ENCODE measurements at regions not wholly inside any gene's neighbourhood (a gene's known extent, or its start where the extent isn't known, plus 50 kb on each side); places are given as distances from the start of the nearest gene placed in this dataset.
"Not testable (repeated sequence)": the region's sequence is repeated elsewhere in the genome, so short reads cannot be mapped to it uniquely, and the experiment has no call there.

DNA sequence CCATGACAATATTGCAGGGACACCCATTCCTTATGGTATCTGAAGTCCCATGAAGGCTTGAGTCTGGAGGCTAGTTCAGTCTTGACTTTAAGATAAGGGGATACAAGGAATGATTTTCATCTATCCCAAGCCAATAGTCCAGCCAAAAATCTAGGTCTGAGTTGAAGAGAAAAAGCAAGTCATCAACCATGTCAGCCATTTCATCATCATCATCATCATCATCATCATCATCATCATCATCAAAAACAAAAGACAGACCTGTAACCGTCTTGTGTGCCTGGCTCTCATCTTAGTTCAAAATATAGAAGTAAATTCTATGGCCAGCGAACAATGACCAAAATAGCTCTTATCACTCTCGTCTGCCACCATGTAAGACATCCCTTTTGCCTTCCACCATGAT is 59.5 kb upstream of the FAM90A26 start:
- ATAC-seq (ENCODE audit: low read depth in 2 of 2); H3K27ac Mint-ChIP-seq; DNase-seq; H3K4me3 Mint-ChIP-seq; H3K36me3 Mint-ChIP-seq; H3K4me1 Mint-ChIP-seq; H3K27me3 Mint-ChIP-seq; H3K9me3 Mint-ChIP-seq: not testable (repeated sequence)

- not testable (repeated sequence) for H3K36me3 Mint-ChIP-seq; H3K27ac Mint-ChIP-seq; ATAC-seq (ENCODE audit: low read depth in 2 of 2); H3K27me3 Mint-ChIP-seq; H3K9me3 Mint-ChIP-seq; DNase-seq; H3K4me1 Mint-ChIP-seq; H3K4me3 Mint-ChIP-seq
Measured at GRCh38 chr4:9103148-9103524, 67.1 kb upstream of the FAM90A26 start.

- ATAC-seq (ENCODE audit: low read depth in 2 of 2); H3K4me3 Mint-ChIP-seq; H3K27ac Mint-ChIP-seq; H3K4me1 Mint-ChIP-seq; DNase-seq; H3K9me3 Mint-ChIP-seq; H3K27me3 Mint-ChIP-seq; H3K36me3 Mint-ChIP-seq: not testable (repeated sequence)
Measured at GRCh38 chr4:9102471-9103147, 67.6 kb upstream of the FAM90A26 start.

DNA sequence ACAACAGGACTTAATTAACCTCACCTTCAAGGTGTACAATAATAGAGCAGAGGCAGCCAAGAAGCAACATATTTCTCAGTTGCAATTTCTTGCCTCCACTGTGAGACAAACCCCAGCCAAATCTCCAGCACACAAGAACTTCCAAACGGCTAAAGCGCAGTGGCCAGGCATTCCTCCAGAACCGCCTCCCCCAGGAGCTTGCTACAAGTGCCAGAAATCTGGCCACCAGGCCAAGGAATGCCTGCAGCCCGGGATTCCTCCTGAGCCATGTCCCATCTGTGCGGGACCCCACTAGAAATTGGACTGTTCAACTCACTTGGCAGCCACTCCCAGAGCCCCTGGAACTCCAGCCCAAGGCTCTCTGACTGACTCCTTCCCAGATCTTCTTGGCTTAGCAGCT is 73.9 kb upstream of the FAM90A26 start:
- not testable (repeated sequence) for H3K4me3 Mint-ChIP-seq; H3K27ac Mint-ChIP-seq; DNase-seq; H3K27me3 Mint-ChIP-seq; H3K4me1 Mint-ChIP-seq; ATAC-seq (ENCODE audit: low read depth in 2 of 2)
- Mint-ChIP-seq H3K9me3 (peaks cover 17 to 42% (median 33%) of the 10 kb centered on the region in 7 donors), H3K36me3 (peaks cover 8 to 35% of the 10 kb centered on the region in 2 donors)

DNA sequence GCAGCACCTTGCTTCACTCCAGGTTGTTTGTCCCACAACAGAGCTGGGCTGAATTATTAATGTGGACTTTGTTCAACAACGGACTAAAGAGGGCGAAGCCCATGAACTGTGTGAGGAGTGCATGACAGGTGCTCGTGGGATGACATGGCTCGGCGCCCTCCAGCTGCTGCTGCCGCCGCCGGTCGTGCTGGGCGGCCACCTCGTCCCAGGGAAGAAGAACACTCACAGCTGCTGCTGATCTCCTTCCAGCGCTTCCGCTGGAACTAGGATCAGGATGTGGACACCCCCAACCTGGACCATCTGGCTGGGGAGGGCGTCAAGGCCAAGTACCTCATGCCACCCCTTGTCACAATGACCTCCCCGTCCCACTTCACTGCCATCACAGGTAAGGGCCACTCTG is 91.4 kb upstream of the FAM90A26 start:
- not testable (repeated sequence) for H3K4me1 Mint-ChIP-seq; H3K36me3 Mint-ChIP-seq; H3K27ac Mint-ChIP-seq; H3K9me3 Mint-ChIP-seq; DNase-seq; ATAC-seq (ENCODE audit: low read depth in 2 of 2); H3K4me3 Mint-ChIP-seq; H3K27me3 Mint-ChIP-seq

DNA sequence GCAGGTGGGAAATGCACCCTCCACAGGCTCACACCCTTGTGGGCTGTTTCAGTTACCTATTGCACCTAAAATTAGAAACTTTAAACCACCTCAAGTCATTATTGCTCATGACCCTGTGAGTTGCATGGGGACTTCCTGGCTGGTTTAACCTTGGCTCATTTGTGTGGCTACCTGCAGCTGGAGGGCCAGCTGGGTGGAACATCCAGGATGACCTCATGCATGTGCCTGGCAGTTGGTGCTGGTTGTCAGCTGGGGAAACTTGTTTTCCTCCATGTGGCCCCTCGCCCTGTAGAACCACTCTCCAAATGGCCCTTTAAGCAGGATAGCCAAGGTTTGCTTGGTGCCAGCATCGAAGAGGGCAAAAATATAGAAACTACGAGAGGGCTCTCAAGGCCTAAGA is 93.2 kb upstream of the FAM90A26 start:
- DNase-seq; H3K4me3 Mint-ChIP-seq; H3K36me3 Mint-ChIP-seq; H3K27me3 Mint-ChIP-seq; H3K27ac Mint-ChIP-seq; H3K4me1 Mint-ChIP-seq; ATAC-seq (ENCODE audit: low read depth in 2 of 2); H3K9me3 Mint-ChIP-seq: not testable (repeated sequence)

- not testable (repeated sequence) for H3K9me3 Mint-ChIP-seq; DNase-seq; H3K27ac Mint-ChIP-seq; H3K36me3 Mint-ChIP-seq; H3K4me3 Mint-ChIP-seq; H3K27me3 Mint-ChIP-seq; ATAC-seq (ENCODE audit: low read depth in 2 of 2); H3K4me1 Mint-ChIP-seq
Measured at GRCh38 chr4:9076486-9076885, 93.7 kb upstream of the FAM90A26 start.

DNA sequence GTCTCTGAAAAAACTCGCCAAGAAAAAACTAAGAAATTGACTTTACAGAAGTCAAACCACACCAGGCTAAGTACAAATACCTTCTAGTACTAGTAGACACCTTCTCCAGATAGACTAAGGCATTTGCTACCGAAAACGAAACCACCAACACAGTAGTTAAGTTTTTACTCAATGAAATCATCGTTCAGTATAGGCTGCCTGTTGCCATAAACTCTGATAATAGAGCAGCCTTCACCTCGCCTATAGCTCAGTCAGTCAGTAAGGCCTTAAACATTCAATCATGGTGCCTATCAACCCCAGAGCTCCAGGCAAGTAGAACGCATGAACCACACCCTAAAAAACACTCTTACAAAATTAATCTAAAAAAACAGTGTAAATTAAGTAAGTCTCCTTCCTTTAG is 96.8 kb upstream of the FAM90A26 start:
- not testable (repeated sequence) for DNase-seq; H3K27ac Mint-ChIP-seq; H3K4me3 Mint-ChIP-seq; H3K27me3 Mint-ChIP-seq; ATAC-seq (ENCODE audit: low read depth in 2 of 2); H3K36me3 Mint-ChIP-seq; H3K4me1 Mint-ChIP-seq; H3K9me3 Mint-ChIP-seq

DNA sequence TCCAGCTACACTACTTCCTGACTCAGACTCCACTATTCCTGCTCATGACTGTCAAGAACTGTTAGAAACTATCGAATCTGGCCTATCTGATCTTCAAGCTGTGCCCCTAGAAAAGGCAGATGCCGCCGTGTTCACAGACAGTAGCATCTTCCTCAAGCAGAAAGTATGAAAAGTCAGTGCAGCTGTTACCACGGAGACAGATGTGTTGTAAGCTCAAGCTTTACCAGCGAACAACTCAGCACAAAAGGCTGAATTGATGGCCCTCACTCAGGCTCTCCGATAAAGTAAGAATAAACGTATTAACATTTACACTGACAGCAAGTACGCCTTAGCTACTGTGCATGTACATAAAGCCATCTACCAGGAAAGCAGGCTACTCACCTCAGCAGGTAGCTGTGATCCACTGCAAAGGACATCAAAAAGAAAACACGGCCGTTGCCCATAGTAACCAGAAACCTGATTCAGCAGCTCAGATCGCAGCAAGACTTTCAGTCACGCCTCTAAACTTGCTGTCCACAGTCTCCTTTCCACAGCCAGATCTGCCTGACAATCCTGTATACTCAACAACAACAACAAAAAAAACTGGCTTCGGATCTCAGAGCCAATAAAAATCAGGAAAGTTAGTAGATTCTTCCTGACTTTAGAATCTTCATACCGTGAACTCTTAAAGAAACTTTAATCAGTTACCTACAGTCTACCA is 97.5 kb upstream of the FAM90A26 start:
- H3K4me1 Mint-ChIP-seq; ATAC-seq (ENCODE audit: low read depth in 2 of 2); H3K27me3 Mint-ChIP-seq; H3K36me3 Mint-ChIP-seq; DNase-seq; H3K27ac Mint-ChIP-seq; H3K4me3 Mint-ChIP-seq: not testable (repeated sequence)
- peaks cover 0 to 10% (median 2%) of the 10 kb centered on the region in 7 donors for H3K9me3 Mint-ChIP-seq

- peaks cover 0 to 18% of the 10 kb centered on the region in 2 donors for H3K36me3 Mint-ChIP-seq
- not testable (repeated sequence) for DNase-seq; ATAC-seq (ENCODE audit: low read depth in 2 of 2); H3K27me3 Mint-ChIP-seq; H3K27ac Mint-ChIP-seq; H3K4me3 Mint-ChIP-seq; H3K4me1 Mint-ChIP-seq
- H3K9me3 Mint-ChIP-seq: peaks cover 17 to 34% (median 21%) of the 10 kb centered on the region in 7 donors
Measured at GRCh38 chr4:9067923-9068322, 102.3 kb upstream of the FAM90A26 start.

- H3K9me3 Mint-ChIP-seq: peaks cover 17 to 34% (median 21%) of the 10 kb centered on the region in 7 donors
- H3K27ac Mint-ChIP-seq; H3K27me3 Mint-ChIP-seq; H3K4me3 Mint-ChIP-seq; ATAC-seq (ENCODE audit: low read depth in 2 of 2); H3K4me1 Mint-ChIP-seq; DNase-seq: not testable (repeated sequence)
- peaks cover 0 to 18% of the 10 kb centered on the region in 2 donors for H3K36me3 Mint-ChIP-seq
Measured at GRCh38 chr4:9063612-9064011, 106.6 kb upstream of the FAM90A26 start.

DNA sequence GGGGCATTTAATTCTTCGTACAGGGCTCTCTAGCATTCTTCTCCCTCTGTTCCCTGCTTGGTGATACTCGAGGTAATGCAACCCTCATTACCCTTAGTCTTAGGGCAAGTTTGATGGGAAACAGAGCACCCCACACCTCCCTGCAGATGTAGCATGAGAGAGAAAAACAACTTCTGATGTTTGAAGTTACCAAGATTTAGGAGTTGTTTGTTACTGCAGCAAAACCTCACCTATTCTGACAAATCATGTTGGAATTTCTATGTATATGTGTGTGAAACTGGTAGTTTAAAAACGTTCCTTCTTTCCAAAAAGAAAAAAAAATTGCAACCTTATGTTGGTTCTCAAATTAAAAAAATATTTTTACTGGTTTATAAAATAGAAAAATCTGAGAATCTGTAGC is 145.3 kb upstream of the FAM90A26 start:
- DNase-seq; H3K4me3 Mint-ChIP-seq; H3K4me1 Mint-ChIP-seq; H3K36me3 Mint-ChIP-seq; H3K9me3 Mint-ChIP-seq; H3K27ac Mint-ChIP-seq; ATAC-seq (ENCODE audit: low read depth in 2 of 2): not testable (repeated sequence)
- H3K27me3 Mint-ChIP-seq: peaks cover 0 to 12% (median 0%) of the 10 kb centered on the region in 3 donors

GRCh38 chr4:9009792-9010191 is 138.2 kb upstream of the HMX1 start:
- not testable (repeated sequence) for DNase-seq; H3K27ac Mint-ChIP-seq; ATAC-seq (ENCODE audit: low read depth in 2 of 2); H3K9me3 Mint-ChIP-seq; H3K4me3 Mint-ChIP-seq; H3K4me1 Mint-ChIP-seq; H3K36me3 Mint-ChIP-seq
- peaks cover 0 to 16% (median 10%) of the 10 kb centered on the region in 3 donors for H3K27me3 Mint-ChIP-seq

DNA sequence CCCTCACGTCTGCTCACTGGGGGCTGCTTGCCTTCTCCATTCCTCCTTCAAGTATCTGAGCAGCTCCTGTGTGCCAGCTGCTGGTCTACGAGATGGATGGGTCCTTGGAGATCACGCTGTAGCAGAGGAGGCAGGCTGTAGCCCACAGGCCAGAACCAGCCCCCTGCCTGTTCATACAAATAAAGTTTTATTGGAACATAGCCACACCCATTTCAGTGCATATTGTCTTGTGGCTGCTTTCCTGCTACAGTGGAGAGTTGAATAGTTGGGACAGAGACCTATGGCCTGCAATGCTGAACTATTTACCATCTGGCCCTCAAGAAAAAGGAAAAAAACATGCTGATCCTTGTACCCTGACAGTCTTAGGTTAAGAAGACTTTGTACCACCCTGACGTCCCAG is 136.8 kb upstream of the HMX1 start:
- not testable (repeated sequence) for H3K9me3 Mint-ChIP-seq; ATAC-seq (ENCODE audit: low read depth in 2 of 2); DNase-seq; H3K4me1 Mint-ChIP-seq; H3K27ac Mint-ChIP-seq; H3K36me3 Mint-ChIP-seq; H3K4me3 Mint-ChIP-seq
- peaks cover 0 to 24% (median 10%) of the 10 kb centered on the region in 3 donors for H3K27me3 Mint-ChIP-seq
